ENCODE measurements at regions not wholly inside any gene's neighbourhood (a gene's known extent, or its start where the extent isn't known, plus 50 kb on each side); places are given as distances from the start of the nearest gene placed in this dataset.

GRCh38 chr14:62117751-62118105 is 355.5 kb downstream of the SNAPC1 start (continued):
- TF ChIP-seq, protein P1, sequence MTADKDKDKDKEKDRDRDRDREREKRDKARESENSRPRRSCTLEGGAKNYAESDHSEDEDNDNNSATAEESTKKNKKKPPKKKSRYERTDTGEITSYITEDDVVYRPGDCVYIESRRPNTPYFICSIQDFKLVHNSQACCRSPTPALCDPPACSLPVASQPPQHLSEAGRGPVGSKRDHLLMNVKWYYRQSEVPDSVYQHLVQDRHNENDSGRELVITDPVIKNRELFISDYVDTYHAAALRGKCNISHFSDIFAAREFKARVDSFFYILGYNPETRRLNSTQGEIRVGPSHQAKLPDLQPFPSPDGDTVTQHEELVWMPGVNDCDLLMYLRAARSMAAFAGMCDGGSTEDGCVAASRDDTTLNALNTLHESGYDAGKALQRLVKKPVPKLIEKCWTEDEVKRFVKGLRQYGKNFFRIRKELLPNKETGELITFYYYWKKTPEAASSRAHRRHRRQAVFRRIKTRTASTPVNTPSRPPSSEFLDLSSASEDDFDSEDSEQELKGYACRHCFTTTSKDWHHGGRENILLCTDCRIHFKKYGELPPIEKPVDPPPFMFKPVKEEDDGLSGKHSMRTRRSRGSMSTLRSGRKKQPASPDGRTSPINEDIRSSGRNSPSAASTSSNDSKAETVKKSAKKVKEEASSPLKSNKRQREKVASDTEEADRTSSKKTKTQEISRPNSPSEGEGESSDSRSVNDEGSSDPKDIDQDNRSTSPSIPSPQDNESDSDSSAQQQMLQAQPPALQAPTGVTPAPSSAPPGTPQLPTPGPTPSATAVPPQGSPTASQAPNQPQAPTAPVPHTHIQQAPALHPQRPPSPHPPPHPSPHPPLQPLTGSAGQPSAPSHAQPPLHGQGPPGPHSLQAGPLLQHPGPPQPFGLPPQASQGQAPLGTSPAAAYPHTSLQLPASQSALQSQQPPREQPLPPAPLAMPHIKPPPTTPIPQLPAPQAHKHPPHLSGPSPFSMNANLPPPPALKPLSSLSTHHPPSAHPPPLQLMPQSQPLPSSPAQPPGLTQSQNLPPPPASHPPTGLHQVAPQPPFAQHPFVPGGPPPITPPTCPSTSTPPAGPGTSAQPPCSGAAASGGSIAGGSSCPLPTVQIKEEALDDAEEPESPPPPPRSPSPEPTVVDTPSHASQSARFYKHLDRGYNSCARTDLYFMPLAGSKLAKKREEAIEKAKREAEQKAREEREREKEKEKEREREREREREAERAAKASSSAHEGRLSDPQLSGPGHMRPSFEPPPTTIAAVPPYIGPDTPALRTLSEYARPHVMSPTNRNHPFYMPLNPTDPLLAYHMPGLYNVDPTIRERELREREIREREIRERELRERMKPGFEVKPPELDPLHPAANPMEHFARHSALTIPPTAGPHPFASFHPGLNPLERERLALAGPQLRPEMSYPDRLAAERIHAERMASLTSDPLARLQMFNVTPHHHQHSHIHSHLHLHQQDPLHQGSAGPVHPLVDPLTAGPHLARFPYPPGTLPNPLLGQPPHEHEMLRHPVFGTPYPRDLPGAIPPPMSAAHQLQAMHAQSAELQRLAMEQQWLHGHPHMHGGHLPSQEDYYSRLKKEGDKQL (CRISPR knock-in tag; IDR thresholded peaks at IDR 0.05; ENCODE audit: borderline replicate concordance) = no peak
- TF ChIP-seq FOXP4 (CRISPR knock-in tag; IDR thresholded peaks at IDR 0.05; ENCODE audit: borderline replicate concordance) = no peak
- TF ChIP-seq ZNF511 (CRISPR knock-in tag; IDR thresholded peaks at IDR 0.05) = no peak
- no peak for TF ChIP-seq ZNF780A (CRISPR knock-in tag; IDR thresholded peaks at IDR 0.05)
